Dermis microvascular lymphatic vessel endothelial cell (primary cell): ENCODE measurements at regions not wholly inside any gene's neighbourhood (a gene's known extent, or its start where the extent isn't known, plus 50 kb on each side); places are given as distances from the start of the nearest gene placed in this dataset.
"Not testable (repeated sequence)": the region's sequence is repeated elsewhere in the genome, so short reads cannot be mapped to it uniquely, and the experiment has no call there.

Source experiments
- DNase-seq, 2 donors: peaks; one replicate each; pipeline versions ENCODE4 v3.0.0 to v3.0.0-alpha.2; 2010; ENCODE audit warnings: low read depth in 2 of 2

- DNase-seq, result no peak
Measured at GRCh38 chr11:112537846-112538330, 277.2 kb upstream of the PLET1 start.

GRCh38 chr11:112538534-112539280 lies 278.0 kb upstream of the PLET1 start:
- DNase-seq, result no peak

GRCh38 chr11:112539281-112539555 lies 278.6 kb upstream of the PLET1 start:
- DNase-seq, result not testable (repeated sequence)

- no peak for DNase-seq
Measured at GRCh38 chr11:112539741-112540140, 279.1 kb upstream of the PLET1 start.

- no peak for DNase-seq
Measured at GRCh38 chr11:112540261-112540660, 279.6 kb upstream of the PLET1 start.

GRCh38 chr11:112541140-112542046 lies 280.7 kb upstream of the PLET1 start:
- no peak for DNase-seq

GRCh38 chr11:112542479-112542878 lies 281.8 kb upstream of the PLET1 start:
- no peak for DNase-seq

- no peak for DNase-seq
Measured at GRCh38 chr11:112543390-112543789, 282.7 kb upstream of the PLET1 start.

GRCh38 chr11:112548641-112549040 lies 288.0 kb upstream of the PLET1 start:
- no peak for DNase-seq

- DNase-seq, result no peak
Measured at GRCh38 chr11:112553205-112553731, 292.6 kb upstream of the PLET1 start.

- DNase-seq, result no peak
Measured at GRCh38 chr11:112554586-112554985, 293.9 kb upstream of the PLET1 start.

GRCh38 chr11:112555491-112556364 lies 295.1 kb upstream of the PLET1 start:
- DNase-seq, result peak; percentile 25 to 54

GRCh38 chr11:112558691-112559090 lies 298.0 kb upstream of the PLET1 start:
- DNase-seq, result no peak

GRCh38 chr11:112563808-112564207 lies 303.1 kb upstream of the PLET1 start:
- DNase-seq, result no peak

GRCh38 chr11:112564228-112564955 lies 303.7 kb upstream of the PLET1 start:
- peak in 1 of 2 donors; percentile 8 for DNase-seq

GRCh38 chr11:112565551-112565950 lies 304.9 kb upstream of the PLET1 start:
- DNase-seq, result no peak

GRCh38 chr11:112566124-112566523 lies 305.5 kb upstream of the PLET1 start:
- DNase-seq, result no peak

- DNase-seq, result no peak
Measured at GRCh38 chr11:112570333-112570732, 309.7 kb upstream of the PLET1 start.

GRCh38 chr11:112579282-112579681 lies 318.6 kb upstream of the PLET1 start:
- peak in 1 of 2 donors; percentile 15 for DNase-seq

GRCh38 chr11:112580864-112581263 lies 320.2 kb upstream of the PLET1 start:
- no peak for DNase-seq

GRCh38 chr11:112581747-112582146 lies 321.1 kb upstream of the PLET1 start:
- no peak for DNase-seq
